GM12878 (cell line): ENCODE measurements at regions not wholly inside any gene's neighbourhood (a gene's known extent, or its start where the extent isn't known, plus 50 kb on each side); places are given as distances from the start of the nearest gene placed in this dataset.

Source experiments
- ATAC-seq: fragments of 200-7000 bp; cut with Tn5 transposase; 3 replicates; pipeline ENCODE4 v1.9.1; 2020; ENCODE audit warnings: mild to moderate bottlenecking, moderate library complexity
- BruUV-seq: library from RNA; stranded (reverse); fragments of 400-500 nt; replicated peaks from 2 replicates; lab custom pipeline; 2021; lab: Mats Ljungman, UMichigan
- CTCF ChIA-PET: fragments of 300-600 bp; sonication (Branson Sonifier 250); formaldehyde crosslinking; extraction: SDS; loops from one replicate; lab custom pipeline; 2021; ENCODE audit warnings: inconsistent platforms; lab: Yijun Ruan, JAX
- POLR2A ChIA-PET: fragments of 350-600 bp; formaldehyde crosslinking; extraction: SDS; loops from one replicate; lab custom pipeline; 2021; ENCODE audit warnings: inconsistent platforms; lab: Charles Lee
- RAD21 ChIA-PET: fragments of 300-600 bp; sonication (Branson Sonifier 250); formaldehyde crosslinking; loops from one replicate; lab custom pipeline; 2023; ENCODE audit warnings: antibody characterized with exemption; ENCODE audit not compliant: unreplicated experiment; lab: Charles Lee
- SMC1A ChIA-PET: fragments of 300-600 bp; sonication (Branson Sonifier 250); formaldehyde crosslinking; loops from one replicate; lab custom pipeline; 2023; ENCODE audit not compliant: unreplicated experiment, uncharacterized antibody; lab: Charles Lee
- DNase-seq: peaks from one replicate; pipeline ENCODE4 v3.0.0-alpha.2; 2011; ENCODE audit warnings: low read depth, low spot score
- FAIRE-seq: peaks from 3 replicates; lab custom pipeline; 2011; peaks lifted over from hg19 to GRCh38; lab: Jason Lieb, UNC
- H2AFZ ChIP-seq: 2 replicates; pipeline ENCODE4 v1.6.0; 2011; ENCODE audit warnings: low read depth, low read length, control low read depth; ENCODE audit not compliant: control insufficient read depth
- H3K27ac ChIP-seq: 2 replicates; pipeline ENCODE4 v1.5.1; 2011; ENCODE audit warnings: control low read depth; ENCODE audit not compliant: control insufficient read depth, insufficient read depth
- H3K27me3 ChIP-seq, 2 experiments: replicated peaks in 1 of 2; 2 replicates each; pipeline versions ENCODE4 v1.6.0 to v1.6.1; 2011; ENCODE audit warnings: low read length in 1 of 2; ENCODE audit not compliant: control insufficient read depth in 2 of 2, insufficient read depth in 2 of 2
- H3K36me3 ChIP-seq, 2 experiments: 2 replicates each; pipeline ENCODE4 v1.5.1; 2011; ENCODE audit warnings: low read length in 1 of 2; ENCODE audit not compliant: control insufficient read depth in 2 of 2, insufficient read depth in 2 of 2
- H3K4me1 ChIP-seq: 2 replicates; pipeline ENCODE4 v1.6.1; 2011; ENCODE audit warnings: mild to moderate bottlenecking, low read length, moderate library complexity, mixed read lengths; ENCODE audit not compliant: control insufficient read depth, insufficient read depth
- H3K4me2 ChIP-seq: 2 replicates; pipeline ENCODE4 v1.6.0; 2011; ENCODE audit warnings: control low read depth; ENCODE audit not compliant: control insufficient read depth, insufficient read depth
- H3K4me3 ChIP-seq: fragments of 200-600 bp; sonication (generic); 2 replicates; pipeline ENCODE4 v1.5.1; 2016
- H3K79me2 ChIP-seq: 2 replicates; pipeline ENCODE4 v1.6.0; 2011; ENCODE audit warnings: low read length; ENCODE audit not compliant: control insufficient read depth, insufficient read depth
- H3K9ac ChIP-seq: 2 replicates; pipeline ENCODE4 v1.8.0; 2011; ENCODE audit warnings: low read length, control low read depth, mixed read lengths; ENCODE audit not compliant: control insufficient read depth, insufficient read depth
- H3K9me3 ChIP-seq: replicated peaks from 3 replicates; pipeline ENCODE4 v1.5.1; 2011; ENCODE audit warnings: mild to moderate bottlenecking, low read length; ENCODE audit not compliant: control insufficient read depth, insufficient read depth
- H4K20me1 ChIP-seq: 2 replicates; pipeline ENCODE4 v1.6.0; 2011; ENCODE audit not compliant: control insufficient read depth, insufficient read depth
- CEBPB ChIP-seq, 2 experiments: fragments of 150-350 bp in 1 of 2; IDR thresholded peaks; 2 replicates each; pipeline ENCODE4 v1.6.1; 2012 to 2014; ENCODE audit warnings: low read depth in 2 of 2, low read length in 2 of 2, borderline replicate concordance in 1 of 2, inconsistent platforms in 1 of 2
- CTCF ChIP-seq, 3 experiments: IDR thresholded peaks in 2 of 3; conservative IDR thresholded peaks in 1 of 3; 2 replicates each; pipeline ENCODE4 v1.5.1; 2011; ENCODE audit warnings: low read depth in 3 of 3, low read length in 3 of 3, mild to moderate bottlenecking in 3 of 3, control low read depth in 2 of 3, moderate library complexity in 2 of 3, inconsistent platforms in 1 of 3, mixed read lengths in 1 of 3; ENCODE audit not compliant: control insufficient read depth in 2 of 3, insufficient read depth in 1 of 3; ENCODE audit errors: extremely low read depth in 1 of 3
- HCFC1 ChIP-seq: fragments of 150-350 bp; IDR thresholded peaks from 2 replicates; pipeline ENCODE4 v1.6.1; 2014; ENCODE audit warnings: low read length
- ZNF207 ChIP-seq: fragments of 450-650 bp; IDR thresholded peaks from 2 replicates; pipeline ENCODE4 v1.6.1; 2014; ENCODE audit warnings: antibody characterized with exemption, mild to moderate bottlenecking, borderline replicate concordance
- WGBS: methylation state at CpG from one replicate; pipeline ENCODE4 v1.1.6; 2016; ENCODE audit warnings: low lambda C conversion rate; ENCODE audit not compliant: insufficient replicate concordance, insufficient coverage; ENCODE audit errors: missing lambda C conversion rate; 5-methylcytosine and 5-hydroxymethylcytosine counted together
- in situ Hi-C: fragments of 300-500 bp; cut with MboI; formaldehyde crosslinking; loops from 9 replicates; pipeline ENCODE4 v1.14.3; 2018; ENCODE audit warnings: mixed read lengths
- intact Hi-C: fragments of 100-400 bp; cut with micrococcal nuclease; formaldehyde crosslinking; loops from one replicate; pipeline ENCODE4 v1.14.2; 2022; ENCODE audit not compliant: unreplicated experiment

GRCh38 chr2:150689590-150689989 lies 202.1 kb upstream of the RND3 start (continued):
- TF ChIP-seq CTCF (IDR thresholded peaks at IDR 0.05 in 2 of 3, conservative IDR thresholded peaks at IDR 0.05 in 1 of 3; ENCODE audit: control insufficient read depth in 2 of 3, extremely low read depth in 1 of 3, insufficient read depth in 1 of 3, low read depth in 3 of 3, low read length in 3 of 3), result no peak
- TF ChIP-seq HCFC1, result no peak

- Histone ChIP-seq H3K36me3 (no peaks in the 10 kb centered on the region), H3K27me3 (no peaks in the 10 kb centered on the region), H3K4me2 (no peak overlapping the region), H3K4me1 (no peaks in the 10 kb centered on the region), H3K27ac (no peak overlapping the region), H2AFZ (no peak overlapping the region), H3K9ac (no peak overlapping the region), H4K20me1 (no peaks in the 10 kb centered on the region), H3K79me2 (no peaks in the 10 kb centered on the region), H3K9me3 (no peaks in the 10 kb centered on the region), H3K4me3 (no peak overlapping the region)
- DNase-seq, result no peak
- BruUV-seq, result no TSS peak
- no peak for ATAC-seq
- intact Hi-C loops, result no loop called here
- ChIA-PET SMC1A (no interaction called here), RAD21 (no interaction called here), POLR2A (no interaction called here), CTCF (no interaction called here)
- no peak for FAIRE-seq
- TF ChIP-seq ZNF207, result no peak
- TF ChIP-seq CEBPB (IDR thresholded peaks at IDR 0.05; ENCODE audit: borderline replicate concordance in 1 of 2, low read depth in 2 of 2, low read length in 2 of 2), result no peak
- in situ Hi-C loops, result no loop called here
- 0% methylated on average over 3 of the region's 3 CpGs for WGBS
Observed at GRCh38 chr2:150688016-150688415, 200.5 kb upstream of the RND3 start.
